ENCODE measurements at regions not wholly inside any gene's neighbourhood (a gene's known extent, or its start where the extent isn't known, plus 50 kb on each side); places are given as distances from the start of the nearest gene placed in this dataset.

DNA sequence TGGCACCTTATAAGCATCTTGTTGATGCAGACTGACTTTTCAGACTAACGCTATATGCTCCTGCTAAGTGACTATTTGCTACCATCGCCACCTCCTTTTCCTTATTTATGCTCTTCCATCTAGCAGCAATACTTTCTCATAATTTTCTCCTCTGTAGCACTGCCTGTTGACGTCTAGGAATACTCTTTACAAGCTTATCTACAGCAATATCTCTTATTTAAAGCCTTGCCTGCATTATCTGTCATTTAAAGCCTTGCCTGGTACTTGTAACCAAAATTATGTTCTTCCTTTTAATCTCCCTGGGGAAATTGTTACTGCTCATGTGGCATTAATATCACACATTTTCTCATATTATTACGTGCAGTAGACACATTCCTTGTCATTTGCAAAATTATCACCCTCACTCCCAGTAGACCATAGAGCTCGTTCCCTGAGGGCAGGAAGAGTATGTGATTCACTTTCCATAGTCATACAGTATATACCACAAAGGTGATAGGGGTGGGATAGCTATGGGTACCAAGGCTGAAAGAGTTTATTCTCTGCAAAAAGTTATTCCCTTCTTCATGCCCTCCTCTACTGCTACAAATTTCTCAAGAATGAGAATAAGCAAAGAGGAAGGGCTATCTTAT lies 359.7 kb upstream of the PCDH15 start:
- no peak for DNase-seq (ENCODE audit: low read depth)

GRCh38 chr10:55158633-55159032 lies 357.6 kb upstream of the PCDH15 start:
- no peak for DNase-seq (ENCODE audit: low read depth)

DNA sequence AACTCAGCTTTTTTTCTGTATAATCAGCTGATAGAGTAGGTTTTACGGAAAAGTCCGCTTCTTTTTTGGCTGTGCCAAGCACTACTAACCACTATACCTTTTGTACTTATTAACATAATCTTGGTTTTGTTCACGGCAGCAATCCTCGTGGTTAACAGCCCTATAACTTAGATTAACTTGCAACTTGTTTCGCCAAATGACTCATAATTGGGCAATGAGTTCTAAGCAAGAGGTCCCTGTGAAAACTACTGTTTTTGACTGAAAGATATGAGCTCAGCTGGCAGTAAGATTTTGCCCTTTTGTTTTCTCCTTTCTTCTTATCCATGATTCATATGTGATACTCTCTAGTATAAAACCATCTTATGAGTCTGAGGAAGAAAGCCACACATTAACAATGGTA lies 345.0 kb upstream of the PCDH15 start:
- DNase-seq (ENCODE audit: low read depth): no peak

GRCh38 chr10:55144001-55144400 lies 343.0 kb upstream of the PCDH15 start:
- no peak for DNase-seq (ENCODE audit: low read depth)

DNA sequence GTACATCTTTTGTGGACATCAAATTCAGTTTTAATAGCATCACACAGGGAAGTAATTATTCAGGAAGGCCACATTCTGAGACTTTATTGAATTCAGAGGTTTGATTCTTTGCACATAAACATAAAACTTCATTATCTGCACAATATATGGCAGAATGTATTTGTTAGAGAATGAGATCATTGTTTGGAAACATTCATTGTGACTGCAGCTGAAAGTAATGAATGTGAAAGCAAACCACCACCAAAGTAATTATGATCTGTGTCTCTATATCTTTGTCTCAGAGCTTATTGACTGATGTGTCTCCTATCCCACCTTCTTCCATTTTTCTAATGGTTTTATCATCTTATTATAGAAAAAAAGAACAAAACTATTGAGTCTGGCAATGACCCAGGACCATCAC lies 340.9 kb upstream of the PCDH15 start:
- DNase-seq (ENCODE audit: low read depth): no peak

GRCh38 chr10:55137063-55137462 lies 336.0 kb upstream of the PCDH15 start:
- DNase-seq (ENCODE audit: low read depth): no peak

DNA sequence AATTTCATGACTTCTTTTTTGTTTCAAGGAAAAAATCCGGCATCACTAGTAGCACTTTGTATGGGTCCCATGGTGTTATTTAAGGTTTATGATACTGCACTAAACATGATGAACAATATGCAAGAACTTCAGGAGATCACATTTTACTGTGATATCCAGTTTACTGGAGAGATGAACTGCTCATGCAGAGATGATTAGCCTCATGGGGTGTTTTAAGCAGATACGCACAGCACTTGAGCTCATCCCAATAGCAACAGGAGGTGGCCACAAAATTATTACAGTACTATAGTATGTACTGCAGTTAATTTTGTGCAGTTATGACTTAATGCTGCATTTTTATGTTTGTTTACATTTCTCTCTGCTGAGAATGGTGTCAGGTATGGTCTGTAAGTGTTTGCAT lies 303.7 kb upstream of the PCDH15 start:
- DNase-seq (ENCODE audit: low read depth): no peak

DNA sequence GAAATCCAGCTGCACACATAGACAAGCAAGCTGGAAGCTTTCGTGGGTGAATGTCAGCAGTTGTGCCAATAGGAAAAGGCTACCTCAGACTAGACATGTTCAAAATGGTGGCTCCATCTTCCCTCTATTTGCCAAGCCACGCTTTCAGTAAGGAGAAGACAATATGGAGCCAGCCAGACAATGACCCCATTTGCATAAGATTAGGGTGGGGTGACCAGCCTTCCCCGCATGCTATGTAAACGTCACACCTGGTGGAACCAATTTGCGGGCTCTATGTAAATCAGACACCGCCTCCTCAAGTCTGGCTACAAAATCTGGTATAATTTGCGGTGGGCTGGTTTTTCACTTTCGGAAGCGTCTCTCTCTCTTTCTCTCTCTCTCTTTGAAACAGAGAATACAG lies 297.4 kb upstream of the PCDH15 start:
- DNase-seq (ENCODE audit: low read depth): no peak

- DNase-seq (ENCODE audit: low read depth): no peak
Measured at GRCh38 chr10:55091691-55092328, 290.8 kb upstream of the PCDH15 start.

DNA sequence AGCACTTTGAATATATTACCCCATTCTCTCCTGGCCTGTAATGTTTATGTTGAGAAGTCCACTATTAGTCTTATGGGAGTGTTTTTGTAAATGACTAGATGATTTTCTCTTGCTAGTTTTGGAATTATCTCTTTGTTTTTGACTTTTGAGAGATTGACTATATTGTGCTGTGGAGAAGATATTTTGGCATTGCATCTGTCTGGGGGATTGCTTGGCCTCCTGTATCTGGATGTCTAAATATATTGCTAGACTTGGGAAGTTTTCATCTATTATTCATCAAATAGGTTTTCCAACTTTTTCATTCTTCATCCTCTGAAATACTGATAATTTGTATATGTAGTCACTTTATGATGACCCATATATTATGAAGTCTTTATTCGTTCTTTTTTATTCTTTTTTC lies 277.1 kb upstream of the PCDH15 start:
- peak; percentile 31 for DNase-seq (ENCODE audit: low read depth)

DNA sequence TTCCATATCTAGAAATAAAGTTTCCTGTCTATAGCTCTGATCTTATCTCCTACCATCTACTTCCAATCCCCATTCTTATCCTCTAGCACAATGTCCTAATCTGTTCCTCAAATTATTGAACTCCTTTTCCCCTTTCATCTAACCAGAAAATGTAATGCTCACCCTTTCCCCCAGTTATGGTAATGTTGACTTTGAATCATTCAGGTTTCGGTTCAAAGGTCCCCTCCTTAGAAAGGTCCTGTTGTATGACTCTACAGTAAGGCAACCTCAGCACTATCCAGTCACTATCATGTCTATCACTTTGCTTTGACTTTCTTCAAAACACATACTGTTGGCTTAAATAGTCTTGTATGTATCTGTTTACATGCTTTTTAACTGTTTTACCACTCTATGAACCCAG lies 264.2 kb upstream of the PCDH15 start:
- no peak for DNase-seq (ENCODE audit: low read depth)

DNA sequence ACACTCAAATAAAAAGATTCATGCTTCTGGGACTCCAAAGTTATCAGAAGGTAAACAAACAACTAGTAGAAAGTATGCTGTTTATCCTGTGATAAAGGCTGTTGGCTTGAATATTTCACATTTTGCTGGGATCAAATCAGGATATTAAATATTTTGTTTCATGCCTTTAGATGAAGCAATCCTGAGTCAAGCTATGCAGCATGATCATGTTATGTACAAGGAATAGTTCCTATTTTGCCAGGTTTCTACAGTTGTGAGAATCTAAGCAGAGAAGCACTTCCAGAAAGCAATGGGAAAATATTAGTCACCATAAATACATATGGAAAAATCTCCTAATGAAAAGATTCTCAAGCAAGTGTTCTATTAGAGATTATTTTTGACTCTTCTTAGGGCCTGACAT lies 262.8 kb upstream of the PCDH15 start:
- DNase-seq (ENCODE audit: low read depth): peak; percentile 28

- no peak for DNase-seq (ENCODE audit: low read depth)
Measured at GRCh38 chr10:55062349-55062748, 261.3 kb upstream of the PCDH15 start.

DNA sequence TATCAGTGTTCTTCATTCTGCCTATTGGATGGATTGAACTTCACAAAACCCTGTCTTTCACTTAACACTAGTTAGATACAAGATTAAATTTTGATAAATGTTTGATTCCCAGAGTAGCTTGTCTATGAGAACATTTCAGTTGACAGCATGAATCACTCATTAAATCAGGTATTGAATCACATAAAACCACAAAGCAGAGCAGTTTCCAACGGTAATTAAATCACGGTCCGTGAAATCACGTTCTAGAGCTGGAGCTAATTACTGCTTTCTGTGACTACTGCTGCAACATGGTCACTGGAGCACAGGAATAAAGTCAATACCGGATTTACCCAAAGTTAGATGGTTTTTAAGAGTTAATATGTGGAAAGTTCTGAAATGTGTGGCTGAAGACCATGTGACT lies 257.8 kb upstream of the PCDH15 start:
- DNase-seq (ENCODE audit: low read depth): no peak

- DNase-seq (ENCODE audit: low read depth): no peak
Measured at GRCh38 chr10:55051515-55051914, 250.5 kb upstream of the PCDH15 start.

- DNase-seq (ENCODE audit: low read depth): no peak
Measured at GRCh38 chr10:55048830-55049498, 247.9 kb upstream of the PCDH15 start.

DNA sequence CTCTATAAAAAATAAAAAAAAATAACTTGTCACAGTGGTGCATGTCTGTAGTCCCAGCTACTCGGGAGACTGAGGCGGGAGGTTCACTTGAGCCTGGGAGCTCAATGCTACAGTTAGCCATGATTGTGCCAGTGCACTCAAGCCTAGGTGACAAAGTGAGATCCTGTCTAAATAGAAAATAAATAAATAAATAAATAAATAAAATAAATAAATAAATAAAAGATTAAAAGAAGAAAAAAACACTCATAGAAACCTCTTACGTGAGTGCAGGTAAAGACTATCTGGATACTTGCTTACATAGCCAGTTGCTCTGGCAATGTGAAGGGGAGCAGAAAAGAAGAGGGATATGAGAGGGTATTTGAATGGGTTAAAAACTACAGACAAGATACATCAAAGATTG lies 242.5 kb upstream of the PCDH15 start:
- DNase-seq (ENCODE audit: low read depth): no peak

GRCh38 chr10:55033061-55033460 lies 232.0 kb upstream of the PCDH15 start:
- no peak for DNase-seq (ENCODE audit: low read depth)

GRCh38 chr10:55024713-55025112 lies 223.7 kb upstream of the PCDH15 start:
- DNase-seq (ENCODE audit: low read depth): no peak

- DNase-seq (ENCODE audit: low read depth): peak; percentile 5
Measured at GRCh38 chr10:55019439-55019838, 218.4 kb upstream of the PCDH15 start.

- no peak for DNase-seq (ENCODE audit: low read depth)
Measured at GRCh38 chr10:55013318-55013717, 212.3 kb upstream of the PCDH15 start.

DNA sequence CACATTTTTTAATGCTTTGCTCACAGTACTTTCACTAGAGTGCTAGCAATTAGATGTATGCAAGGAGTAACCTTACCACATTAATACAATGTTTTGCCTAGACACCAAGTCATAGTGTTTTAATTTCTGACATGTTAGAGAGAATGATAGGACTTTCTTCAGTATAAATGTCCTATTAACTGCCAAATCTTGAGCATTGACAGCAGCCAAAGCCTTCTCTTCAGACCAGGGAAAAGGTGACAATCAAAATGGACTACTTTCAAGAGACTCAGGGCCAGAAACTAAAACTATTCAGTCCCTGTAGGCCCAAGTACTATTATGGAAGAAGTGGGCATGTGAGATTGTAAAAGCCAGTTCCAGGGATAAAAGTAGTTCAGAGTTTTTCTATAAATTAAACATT lies 201.4 kb upstream of the PCDH15 start:
- no peak for DNase-seq (ENCODE audit: low read depth)

DNA sequence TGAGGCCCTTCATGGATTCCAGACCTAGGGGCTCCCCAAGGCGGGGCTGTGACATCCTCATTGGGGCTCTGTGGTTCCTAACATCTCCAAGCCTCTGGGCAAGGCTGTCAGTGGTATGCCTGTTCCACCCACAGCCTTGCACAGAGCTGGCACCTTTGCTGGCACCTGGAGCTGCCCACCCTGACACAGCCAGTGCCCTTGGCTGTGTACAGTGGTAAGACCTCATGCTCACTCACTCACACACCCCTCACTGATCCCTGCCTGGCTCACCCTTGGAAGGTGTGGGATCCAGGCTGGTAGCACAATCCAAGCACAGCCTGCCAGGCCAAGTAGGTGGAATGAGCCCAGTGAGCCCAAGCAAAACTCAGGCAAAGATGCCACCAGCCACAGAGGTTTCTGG lies 200.4 kb upstream of the PCDH15 start:
- DNase-seq (ENCODE audit: low read depth): no peak
